ENCODE measurements at regions not wholly inside any gene's neighbourhood (a gene's known extent, or its start where the extent isn't known, plus 50 kb on each side); places are given as distances from the start of the nearest gene placed in this dataset.
"Not testable (repeated sequence)": the region's sequence is repeated elsewhere in the genome, so short reads cannot be mapped to it uniquely, and the experiment has no call there.

DNA sequence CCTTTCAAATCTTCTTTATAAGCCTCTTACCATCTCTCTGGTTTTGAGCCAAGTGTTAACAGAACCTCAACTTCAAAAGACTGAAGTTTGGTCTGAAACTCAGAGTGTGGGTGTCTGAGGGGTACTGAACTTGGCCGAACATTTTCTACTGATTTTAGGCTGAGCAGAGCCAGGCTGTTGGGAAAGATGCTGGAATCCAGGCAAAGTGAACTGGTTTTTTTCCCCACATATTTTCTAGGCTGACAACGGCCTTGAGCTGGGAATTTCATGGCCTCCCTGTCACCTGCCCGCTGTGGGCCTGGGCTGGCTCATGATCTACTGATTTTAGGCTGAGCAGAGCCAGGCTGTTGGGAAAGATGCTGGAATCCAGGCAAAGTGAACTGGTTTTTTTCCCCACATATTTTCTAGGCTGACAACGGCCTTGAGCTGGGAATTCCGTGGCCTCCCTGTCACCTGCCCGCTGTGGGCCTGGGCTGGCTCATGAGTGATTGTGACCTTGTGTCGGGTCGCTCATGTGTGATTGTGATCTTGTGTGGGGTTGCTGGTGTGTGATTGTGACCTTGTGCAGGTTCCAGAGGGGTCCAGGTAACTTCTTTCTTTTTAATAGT is 204.4 kb downstream of the NPIPB11 start:
- ATAC-seq = peak; percentile 73

DNA sequence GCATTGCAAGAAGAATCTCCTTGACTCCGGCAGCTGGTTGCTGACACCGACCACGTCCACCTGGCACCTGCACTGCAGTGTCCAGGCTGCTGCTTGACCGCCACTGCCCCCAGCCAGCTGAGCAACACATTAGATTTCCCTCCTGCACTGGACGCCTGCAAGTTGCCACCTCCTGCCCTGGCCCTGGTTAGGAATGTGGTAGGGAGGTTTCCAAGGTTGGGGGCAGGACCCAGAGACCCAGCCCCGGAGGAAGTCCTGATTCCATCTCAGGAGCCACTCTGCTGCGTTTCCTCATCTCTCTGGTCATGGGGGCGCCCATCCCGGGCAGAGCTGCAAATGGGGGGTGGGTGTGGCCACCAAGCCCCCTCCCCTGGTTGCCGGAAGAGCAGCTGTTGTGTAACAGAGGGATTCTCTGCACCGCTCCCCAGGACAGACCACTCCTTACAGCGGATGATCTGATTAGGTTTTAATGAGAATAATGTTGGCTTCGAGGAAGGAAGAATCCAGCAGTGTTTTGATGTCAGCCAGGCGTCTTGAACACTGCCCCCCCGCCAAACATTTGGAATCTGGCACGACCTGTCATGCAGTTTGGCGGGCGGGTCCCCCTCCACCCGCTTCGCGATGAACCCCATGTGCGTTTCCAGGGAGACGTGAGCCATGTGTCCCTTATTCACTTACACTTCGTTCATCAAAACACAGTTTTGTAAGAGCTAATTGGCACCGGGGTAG is 205.1 kb downstream of the NPIPB11 start:
- intact Hi-C loops (cut with DNase I) = not testable (repeated sequence)

More for the DNA sequence above, 204.4 kb downstream of the NPIPB11 start:
- intact Hi-C loops (cut with DNase I); DNase-seq (ENCODE audit: low spot score): not testable (repeated sequence)

DNA sequence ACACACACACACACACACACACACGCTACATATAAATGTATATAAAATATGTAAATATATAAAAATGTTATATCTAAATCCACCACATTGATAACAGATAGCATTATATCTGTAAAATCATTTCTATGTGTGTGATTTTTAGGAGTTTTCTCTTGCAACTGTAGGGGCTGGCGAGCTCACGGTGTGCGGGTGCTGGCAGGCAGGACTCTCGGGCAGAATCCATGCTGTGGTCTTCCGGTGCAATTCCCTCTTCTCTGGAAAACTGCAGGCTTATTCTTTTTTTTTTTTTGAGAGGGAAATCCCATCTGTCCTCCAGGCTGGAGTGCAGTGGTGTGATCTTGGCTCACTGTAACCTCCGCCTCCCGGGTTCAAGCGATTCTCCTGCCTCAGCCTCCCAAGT is 205.8 kb downstream of the NPIPB11 start:
- intact Hi-C loops (cut with DNase I); DNase-seq (ENCODE audit: low spot score); ATAC-seq: not testable (repeated sequence)

More for the DNA sequence above, 205.1 kb downstream of the NPIPB11 start:
- DNase-seq (ENCODE audit: low spot score) = not testable (repeated sequence)
- peak; percentile 65 for ATAC-seq

DNA sequence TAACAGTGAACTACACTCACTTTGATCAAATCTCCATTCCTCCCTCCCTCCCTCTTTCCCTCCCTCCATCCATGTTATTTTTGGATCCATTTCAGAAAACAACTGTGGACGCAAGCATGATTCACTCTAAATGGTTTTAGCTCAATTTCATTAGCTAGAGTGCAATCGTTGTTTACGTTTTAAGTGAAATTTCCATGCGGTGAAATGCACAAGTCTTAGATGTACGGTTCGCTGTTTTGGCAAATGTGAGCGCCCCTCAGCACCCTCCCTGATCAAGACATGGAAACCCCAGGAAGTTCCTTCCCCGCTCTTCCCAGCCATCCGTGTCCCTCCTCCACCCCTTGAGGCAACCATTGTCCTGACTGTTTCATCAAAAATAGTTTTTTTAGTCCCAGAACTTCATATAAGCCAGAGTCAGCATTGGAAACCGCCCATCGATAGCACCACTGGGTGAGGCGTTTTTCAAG is 206.3 kb downstream of the NPIPB11 start:
- DNase-seq (ENCODE audit: low spot score); intact Hi-C loops (cut with DNase I): not testable (repeated sequence)
- peak; percentile 21 for ATAC-seq

DNA sequence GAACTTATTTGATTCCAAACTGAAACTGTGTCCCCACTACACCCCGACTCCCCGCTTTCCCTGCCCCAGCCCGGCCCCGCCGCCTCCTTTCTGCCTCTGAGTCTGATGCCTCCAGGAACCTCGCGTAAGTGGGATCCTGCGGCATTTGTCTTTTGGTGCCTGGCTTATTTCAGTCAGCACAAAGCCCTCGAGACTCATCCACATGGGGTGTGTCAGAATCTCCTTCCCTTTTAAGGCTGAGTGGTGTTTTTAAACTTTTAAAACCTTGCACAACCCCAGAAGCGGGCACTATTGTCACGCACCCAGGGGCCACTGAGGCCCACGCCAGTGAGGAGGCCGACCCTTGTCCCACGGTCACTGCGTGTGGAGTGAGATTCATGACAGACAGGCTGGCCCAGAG is 206.9 kb downstream of the NPIPB11 start:
- DNase-seq (ENCODE audit: low spot score); intact Hi-C loops (cut with DNase I): not testable (repeated sequence)
- ATAC-seq = peak; percentile 59

DNA sequence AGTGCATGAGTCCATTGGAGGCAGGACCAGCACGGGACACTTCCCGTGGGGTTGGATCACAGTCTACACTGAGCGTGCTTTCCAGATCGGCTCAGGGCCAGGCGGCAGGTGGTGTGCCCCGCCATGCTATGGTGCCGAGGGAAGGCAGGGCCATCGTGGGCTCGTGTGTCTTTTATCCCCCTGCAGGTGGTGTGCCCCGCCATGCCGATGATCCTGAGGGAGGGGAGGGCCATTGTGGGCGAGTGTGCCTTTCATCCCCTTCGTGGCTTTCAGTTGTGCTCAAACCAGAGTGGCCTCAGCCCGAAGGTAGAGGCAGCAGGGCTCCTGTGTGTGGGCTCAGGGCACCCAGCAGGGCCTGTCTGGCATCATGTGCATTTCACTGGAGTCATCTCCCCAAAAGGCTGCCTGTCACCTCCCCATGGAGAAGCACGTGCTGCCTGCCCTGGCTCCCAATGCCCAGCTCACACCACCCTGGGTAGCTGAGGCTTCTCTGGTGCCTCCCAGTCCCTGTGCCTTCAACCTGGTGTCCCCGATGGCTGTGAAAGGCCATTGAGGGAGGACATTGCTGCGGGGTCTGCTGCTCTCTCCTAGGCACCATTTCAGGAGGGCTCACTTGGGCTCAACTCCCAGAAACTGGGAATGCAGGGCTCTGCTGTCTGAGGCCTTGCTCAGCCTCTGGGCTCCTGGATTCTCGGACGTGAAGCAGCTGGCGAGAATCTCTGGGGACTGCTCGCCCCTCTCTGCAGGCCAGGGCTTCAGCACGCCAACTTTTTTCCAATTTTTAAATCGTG is 207.6 kb downstream of the NPIPB11 start:
- ATAC-seq (peak; percentile 0), DNase-seq (ENCODE audit: low spot score) (peak; percentile 54)
- intact Hi-C loops (cut with DNase I) = no loop called here

DNA sequence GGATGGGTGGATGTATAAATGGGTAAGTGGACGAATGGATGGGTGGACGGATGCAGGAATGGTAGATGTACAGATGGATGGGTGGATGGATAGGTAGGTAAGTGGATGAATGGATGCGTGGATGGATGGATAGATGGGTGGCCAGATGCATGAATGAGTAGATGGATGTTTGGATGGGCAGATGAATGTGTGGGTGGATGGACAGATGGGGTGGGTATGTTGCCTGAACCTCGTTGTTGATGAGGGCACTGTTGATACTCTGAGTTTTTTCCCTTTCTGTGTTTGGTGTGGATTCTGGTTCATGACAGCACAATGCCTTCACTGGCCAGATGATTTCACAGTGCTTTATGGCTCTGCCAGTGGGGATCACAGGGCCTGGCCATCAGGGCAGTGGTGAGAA is 208.3 kb downstream of the NPIPB11 start:
- intact Hi-C loops (cut with DNase I) = no loop called here
- no peak for ATAC-seq
- no peak for DNase-seq (ENCODE audit: low spot score)

DNA sequence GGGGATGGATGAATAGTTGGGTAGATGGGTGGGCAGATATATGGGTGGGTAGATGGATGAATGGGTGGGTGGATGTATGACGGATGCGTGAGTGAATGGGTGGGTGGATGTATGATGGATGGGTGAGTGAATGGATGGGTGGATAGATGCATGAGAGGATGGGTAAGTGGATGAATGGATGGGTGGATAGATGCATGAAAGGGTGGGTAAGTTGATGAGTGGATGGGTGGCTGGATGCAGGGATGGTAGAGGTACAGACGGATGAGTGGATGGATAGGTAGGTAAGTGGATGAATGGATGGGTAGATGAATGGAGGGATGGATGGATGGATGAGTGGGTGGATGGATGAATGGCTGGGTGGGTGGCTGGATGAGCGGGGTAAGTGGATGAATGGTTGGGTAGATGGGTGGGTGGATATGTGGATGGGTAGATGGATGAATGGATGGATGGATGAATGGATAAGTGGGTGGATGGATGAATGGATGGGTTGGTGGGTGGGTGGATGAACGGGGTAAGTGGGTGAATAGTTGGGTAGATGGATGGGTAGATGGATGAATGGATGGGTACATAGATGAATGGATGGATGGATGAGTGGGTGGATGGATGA is 208.9 kb downstream of the NPIPB11 start:
- DNase-seq (ENCODE audit: low spot score); intact Hi-C loops (cut with DNase I); ATAC-seq: not testable (repeated sequence)

DNA sequence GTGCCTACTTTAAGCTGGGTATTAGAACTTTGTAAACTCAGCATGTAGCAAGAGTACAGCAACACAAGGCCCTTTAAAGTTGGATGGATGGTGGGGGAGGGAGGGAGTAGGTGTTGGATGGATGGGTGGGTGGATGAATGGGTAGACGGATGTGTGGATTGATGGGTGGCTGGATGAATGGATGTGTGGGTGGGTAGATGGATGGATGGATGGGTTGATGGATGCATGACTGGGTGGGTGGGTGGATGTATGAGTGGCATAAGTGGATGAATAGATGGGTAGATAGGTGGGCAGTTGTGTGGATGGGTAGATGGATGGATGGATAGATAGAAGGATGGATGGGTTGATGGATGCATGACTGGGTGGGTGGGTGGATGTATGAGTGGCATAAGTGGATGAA is 209.8 kb downstream of the NPIPB11 start:
- intact Hi-C loops (cut with DNase I); ATAC-seq; DNase-seq (ENCODE audit: low spot score): not testable (repeated sequence)

DNA sequence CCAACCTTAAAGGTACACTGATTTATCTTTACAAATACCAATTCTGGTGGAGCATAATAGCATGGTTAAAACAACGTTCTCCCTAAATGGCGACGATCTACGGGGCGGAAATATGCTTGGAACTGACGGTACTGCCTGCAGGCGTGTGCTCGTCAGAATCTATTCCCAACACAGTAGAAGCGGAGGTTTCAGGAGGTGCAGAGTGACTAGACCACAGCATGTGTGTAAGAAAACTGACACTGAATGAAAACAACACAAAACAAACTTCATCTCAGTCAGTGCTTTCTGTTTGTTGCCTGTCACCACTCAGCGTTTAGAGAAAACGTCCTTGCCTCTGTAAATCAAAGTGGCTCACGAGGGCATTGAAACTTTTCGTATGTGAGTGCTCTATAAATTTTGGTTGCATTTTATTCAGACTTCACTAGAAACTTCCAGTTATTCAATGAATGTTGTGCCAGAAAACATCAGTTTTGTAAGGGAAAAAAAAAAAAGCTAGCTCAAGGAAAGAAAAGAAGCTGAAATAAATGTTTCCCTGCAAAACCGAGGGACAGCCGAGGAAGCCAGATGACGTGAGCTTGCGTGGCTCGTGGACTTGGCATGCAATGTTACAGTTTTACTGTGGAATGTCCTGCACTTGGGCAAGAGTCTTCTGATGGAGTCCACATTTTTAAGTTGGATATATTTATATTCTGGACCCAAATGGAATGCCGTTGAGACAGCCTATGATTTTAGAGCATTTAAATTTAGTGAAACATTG is 210.4 kb downstream of the LAT start:
- DNase-seq (ENCODE audit: low spot score); intact Hi-C loops (cut with DNase I): not testable (repeated sequence)
- peak; percentile 60 for ATAC-seq

DNA sequence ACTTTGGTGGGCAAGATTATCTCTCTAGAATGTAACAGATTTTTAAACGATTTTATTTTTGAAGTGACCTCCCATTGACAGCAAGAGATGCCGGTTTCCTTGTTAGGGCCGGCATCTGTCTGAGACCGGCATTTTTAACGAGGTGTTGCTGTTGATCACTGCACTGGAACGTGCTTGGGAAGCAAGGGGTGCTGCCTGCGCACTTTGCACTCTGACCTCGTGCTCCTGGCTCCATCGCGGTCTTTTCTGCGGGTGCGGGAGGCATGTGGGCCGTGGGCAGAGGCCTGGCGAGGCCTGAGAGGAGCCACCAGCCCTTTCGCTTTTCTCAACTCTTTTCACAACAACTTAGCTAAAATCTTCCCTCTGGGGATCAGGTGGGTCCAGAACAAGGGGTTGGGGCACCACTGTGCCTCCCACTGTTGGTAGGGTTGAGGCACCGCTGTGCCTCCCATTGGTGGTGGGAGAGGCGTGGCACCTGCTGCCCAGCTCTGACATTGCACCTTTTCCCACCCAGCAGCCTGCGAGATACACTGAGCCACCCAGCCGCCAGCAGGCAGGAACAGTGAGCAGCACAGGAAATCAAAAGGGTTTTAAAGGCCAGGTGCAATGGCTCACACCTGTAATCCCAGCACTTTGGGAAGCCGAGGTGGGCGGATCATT is 209.5 kb downstream of the LAT start:
- intact Hi-C loops (cut with DNase I); ATAC-seq; DNase-seq (ENCODE audit: low spot score): not testable (repeated sequence)

DNA sequence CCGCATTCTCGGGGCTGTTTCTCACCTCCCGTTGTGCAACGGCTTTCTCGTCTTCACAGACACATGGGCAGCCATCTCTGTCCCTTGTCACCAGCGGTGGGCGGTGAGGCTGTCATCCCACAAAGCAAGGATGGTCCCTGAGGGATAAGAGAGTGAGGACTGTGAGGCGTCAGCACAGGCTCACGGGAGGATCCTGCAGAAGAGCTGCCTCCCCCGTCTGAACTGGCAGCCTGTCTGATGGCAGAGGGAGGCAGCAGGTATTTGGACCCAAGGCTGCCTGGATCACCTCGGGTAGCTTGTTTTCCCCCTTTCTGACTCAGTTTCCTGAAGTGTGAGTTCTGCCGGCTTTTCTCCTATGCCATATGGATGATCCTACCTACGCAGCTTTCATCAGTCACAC is 208.8 kb downstream of the LAT start:
- DNase-seq (ENCODE audit: low spot score); intact Hi-C loops (cut with DNase I); ATAC-seq: not testable (repeated sequence)

DNA sequence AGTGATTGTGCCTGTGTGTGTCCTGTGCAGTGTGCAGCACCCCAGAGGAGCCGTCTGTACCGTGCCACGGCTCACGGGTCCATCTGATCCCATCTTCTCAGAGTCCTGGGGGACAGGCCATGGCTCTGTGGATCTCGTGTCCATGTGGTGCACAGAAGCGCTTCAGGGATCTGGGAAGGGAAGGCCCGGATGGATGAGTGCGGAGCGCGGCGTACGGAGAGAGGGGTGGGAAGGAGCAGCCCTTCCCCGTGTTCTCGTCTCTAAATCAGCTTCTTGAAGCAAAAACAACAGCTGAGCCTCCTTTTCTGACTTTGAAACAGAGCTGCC is 208.4 kb downstream of the LAT start:
- DNase-seq (ENCODE audit: low spot score); intact Hi-C loops (cut with DNase I): not testable (repeated sequence)
- peak; percentile 6 for ATAC-seq

DNA sequence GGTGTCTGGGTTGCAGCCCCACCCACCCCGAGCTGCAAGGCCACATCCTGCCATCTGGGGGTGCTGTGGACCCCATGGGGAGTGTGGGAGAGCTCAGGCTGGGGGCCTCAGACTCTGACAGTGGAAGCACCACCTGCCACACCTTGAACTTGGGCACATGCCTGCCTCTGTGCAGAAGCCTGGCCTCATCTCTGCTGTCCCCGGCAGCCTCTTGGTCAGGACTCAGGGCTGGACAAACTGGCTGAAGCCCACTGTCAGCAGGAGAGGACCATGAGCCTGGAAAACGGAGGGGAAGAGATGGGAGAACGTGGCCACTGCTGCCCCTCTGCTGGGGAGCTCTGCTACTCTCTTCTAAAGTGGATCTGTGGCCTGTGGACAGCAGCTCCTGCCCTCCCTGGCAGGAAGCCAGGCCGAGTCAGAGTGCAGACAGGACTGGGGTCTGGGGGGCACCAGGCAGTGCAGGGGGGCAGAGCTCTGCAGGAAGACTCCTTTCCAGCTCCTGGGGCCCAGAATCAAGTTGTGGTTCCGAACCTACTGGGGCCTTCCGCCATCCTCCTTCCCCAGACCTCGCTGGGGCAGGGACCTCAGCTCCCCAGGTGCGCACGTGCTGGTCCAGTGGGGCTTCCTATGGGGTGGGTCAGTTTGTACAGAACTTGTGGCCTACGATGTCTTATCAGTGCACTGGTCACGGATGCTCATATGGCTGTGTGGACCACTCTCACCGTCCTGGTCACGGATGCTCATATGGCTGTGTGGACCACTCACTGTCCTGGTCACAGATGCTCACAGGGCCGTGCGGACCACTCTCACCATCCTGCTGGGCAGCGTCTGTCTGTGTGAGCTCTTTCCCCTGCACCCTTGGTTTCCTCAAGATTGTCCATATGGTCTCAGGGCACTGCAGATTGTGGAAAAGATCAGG is 207.7 kb downstream of the LAT start:
- intact Hi-C loops (cut with DNase I) = no loop called here
- DNase-seq (ENCODE audit: low spot score) = no peak
- no peak for ATAC-seq

DNA sequence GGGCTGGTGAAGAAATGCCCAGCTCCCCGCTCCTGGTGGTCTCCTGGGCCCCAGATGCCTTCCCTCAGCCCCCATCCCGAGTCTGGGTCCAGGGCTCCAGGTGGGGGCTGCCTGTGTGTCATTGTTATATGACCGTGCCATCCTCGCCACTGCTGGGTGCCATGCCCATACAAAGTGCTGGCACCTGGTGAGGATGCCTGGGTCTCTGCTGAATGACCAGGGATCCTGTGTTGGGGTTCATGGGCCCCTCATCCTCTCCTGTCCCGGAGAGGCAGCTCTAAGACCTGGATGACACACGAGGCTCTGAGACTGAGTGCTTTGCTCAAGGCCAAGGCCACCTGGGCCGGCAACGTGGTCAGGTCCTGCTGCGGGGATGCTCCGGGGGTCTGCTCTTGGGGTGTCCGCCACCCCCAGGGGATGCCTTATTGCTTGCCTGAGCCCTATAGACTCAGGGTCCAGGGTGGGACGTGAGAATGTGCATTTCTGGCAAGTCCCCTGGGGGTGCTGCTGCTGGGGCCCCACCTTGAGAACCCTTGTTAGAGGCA is 206.9 kb downstream of the LAT start:
- ATAC-seq; intact Hi-C loops (cut with DNase I); DNase-seq (ENCODE audit: low spot score): not testable (repeated sequence)

DNA sequence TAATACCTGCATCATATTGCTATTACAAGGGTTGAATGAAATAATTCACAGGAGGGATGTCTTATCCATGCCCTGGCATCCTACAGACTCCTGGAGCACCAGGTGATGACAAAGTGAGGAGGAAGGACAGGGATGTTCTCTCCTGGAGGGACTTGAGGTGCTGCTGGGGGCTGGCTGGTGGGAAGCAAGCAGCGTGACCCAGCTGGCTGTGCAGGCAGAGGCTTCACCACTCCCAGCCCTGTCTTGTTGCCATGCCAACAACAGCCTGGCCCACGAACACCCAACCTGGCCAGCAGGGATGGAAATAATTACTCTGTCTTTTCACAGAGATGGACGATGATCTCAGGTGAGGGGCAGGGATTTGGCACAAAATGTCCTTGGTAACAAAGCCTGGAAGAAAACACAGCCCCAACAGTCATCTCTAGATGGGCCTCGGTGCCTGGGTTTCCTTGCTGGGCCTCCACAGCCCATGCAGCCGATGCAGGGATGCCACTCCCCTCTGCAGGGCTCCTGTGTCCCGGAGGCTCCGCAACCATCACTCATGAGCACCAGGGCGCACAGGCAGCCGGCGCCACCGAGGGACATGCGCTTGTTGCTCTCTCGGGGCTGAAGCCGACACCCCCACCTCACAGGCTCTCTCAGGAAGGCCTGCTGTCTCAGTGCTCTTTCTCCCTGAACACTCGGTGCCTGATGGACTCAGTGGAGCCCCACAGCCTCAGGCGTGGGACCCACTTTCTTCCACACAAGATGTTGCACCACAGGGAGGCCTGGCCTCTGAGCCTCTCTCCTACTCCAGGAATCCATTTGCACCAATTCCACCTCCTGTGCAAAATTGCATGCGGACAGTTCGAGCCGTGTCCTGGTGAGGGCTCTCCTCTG is 205.9 kb downstream of the LAT start:
- DNase-seq (ENCODE audit: low spot score); intact Hi-C loops (cut with DNase I); ATAC-seq: not testable (repeated sequence)

Data from sciatic nerve (tissue), 2 donors.